ENCODE measurements at regions not wholly inside any gene's neighbourhood (a gene's known extent, or its start where the extent isn't known, plus 50 kb on each side); places are given as distances from the start of the nearest gene placed in this dataset.
"Not testable (repeated sequence)": the region's sequence is repeated elsewhere in the genome, so short reads cannot be mapped to it uniquely, and the experiment has no call there.

DNA sequence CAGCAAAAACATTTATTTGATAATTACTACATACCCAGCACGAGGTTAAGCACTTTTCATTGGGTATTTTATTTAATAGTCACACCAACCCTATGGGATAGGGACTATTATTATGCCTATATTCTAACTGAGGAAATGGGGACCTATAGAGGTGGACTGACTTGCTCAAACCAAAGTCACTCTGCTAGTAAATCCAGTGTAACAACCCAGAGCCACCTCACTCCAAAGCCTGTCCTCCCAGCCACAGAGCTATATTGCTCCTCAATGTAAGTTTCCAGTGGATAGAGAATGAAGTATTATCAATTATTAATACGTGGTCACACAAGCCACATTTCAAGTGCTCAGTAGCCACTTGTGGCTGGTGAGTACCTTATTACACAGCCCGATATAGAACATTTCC is 97.5 kb downstream of the RGS2 start:
- Histone ChIP-seq H3K9ac (ENCODE audit: low read length) (no peak overlapping the region), H3K9me2 (ENCODE audit: insufficient read depth, low read length) (no peaks in the 10 kb centered on the region), H4K20me1 (ENCODE audit: insufficient read depth) (no peaks in the 10 kb centered on the region), H3K4me3 (ENCODE audit: low read length) (no peak overlapping the region), H3F3A (ENCODE audit: insufficient read depth, low read length, poor library complexity, severe bottlenecking) (no peaks in the 10 kb centered on the region), H3K4me2 (ENCODE audit: low read length) (no peak overlapping the region), H3K9me3 (ENCODE audit: low read length) (no peaks in the 10 kb centered on the region), H2AFZ (ENCODE audit: low read depth, low read length) (no peak overlapping the region), H3K79me2 (replicated peaks; ENCODE audit: insufficient read depth, low read length) (no peaks in the 10 kb centered on the region), H3K27ac (ENCODE audit: low read length) (no peak overlapping the region), H3K27me3 (ENCODE audit: insufficient read depth, low read depth, low read length) (no peaks in the 10 kb centered on the region), H3K36me3 (ENCODE audit: insufficient read depth, low read length) (no peaks in the 10 kb centered on the region)
- TF ChIP-seq POLR2AphosphoS5 (IDR thresholded peaks at IDR 0.05) = no peak
- no peak for TF ChIP-seq EZH2 (IDR thresholded peaks at IDR 0.05; ENCODE audit: borderline replicate concordance, insufficient read depth, low read length, poor library complexity, severe bottlenecking)
- TF ChIP-seq, protein P1, sequence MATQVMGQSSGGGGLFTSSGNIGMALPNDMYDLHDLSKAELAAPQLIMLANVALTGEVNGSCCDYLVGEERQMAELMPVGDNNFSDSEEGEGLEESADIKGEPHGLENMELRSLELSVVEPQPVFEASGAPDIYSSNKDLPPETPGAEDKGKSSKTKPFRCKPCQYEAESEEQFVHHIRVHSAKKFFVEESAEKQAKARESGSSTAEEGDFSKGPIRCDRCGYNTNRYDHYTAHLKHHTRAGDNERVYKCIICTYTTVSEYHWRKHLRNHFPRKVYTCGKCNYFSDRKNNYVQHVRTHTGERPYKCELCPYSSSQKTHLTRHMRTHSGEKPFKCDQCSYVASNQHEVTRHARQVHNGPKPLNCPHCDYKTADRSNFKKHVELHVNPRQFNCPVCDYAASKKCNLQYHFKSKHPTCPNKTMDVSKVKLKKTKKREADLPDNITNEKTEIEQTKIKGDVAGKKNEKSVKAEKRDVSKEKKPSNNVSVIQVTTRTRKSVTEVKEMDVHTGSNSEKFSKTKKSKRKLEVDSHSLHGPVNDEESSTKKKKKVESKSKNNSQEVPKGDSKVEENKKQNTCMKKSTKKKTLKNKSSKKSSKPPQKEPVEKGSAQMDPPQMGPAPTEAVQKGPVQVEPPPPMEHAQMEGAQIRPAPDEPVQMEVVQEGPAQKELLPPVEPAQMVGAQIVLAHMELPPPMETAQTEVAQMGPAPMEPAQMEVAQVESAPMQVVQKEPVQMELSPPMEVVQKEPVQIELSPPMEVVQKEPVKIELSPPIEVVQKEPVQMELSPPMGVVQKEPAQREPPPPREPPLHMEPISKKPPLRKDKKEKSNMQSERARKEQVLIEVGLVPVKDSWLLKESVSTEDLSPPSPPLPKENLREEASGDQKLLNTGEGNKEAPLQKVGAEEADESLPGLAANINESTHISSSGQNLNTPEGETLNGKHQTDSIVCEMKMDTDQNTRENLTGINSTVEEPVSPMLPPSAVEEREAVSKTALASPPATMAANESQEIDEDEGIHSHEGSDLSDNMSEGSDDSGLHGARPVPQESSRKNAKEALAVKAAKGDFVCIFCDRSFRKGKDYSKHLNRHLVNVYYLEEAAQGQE (IDR thresholded peaks at IDR 0.05; ENCODE audit: borderline replicate concordance) = no peak
- TF ChIP-seq, protein P2, sequence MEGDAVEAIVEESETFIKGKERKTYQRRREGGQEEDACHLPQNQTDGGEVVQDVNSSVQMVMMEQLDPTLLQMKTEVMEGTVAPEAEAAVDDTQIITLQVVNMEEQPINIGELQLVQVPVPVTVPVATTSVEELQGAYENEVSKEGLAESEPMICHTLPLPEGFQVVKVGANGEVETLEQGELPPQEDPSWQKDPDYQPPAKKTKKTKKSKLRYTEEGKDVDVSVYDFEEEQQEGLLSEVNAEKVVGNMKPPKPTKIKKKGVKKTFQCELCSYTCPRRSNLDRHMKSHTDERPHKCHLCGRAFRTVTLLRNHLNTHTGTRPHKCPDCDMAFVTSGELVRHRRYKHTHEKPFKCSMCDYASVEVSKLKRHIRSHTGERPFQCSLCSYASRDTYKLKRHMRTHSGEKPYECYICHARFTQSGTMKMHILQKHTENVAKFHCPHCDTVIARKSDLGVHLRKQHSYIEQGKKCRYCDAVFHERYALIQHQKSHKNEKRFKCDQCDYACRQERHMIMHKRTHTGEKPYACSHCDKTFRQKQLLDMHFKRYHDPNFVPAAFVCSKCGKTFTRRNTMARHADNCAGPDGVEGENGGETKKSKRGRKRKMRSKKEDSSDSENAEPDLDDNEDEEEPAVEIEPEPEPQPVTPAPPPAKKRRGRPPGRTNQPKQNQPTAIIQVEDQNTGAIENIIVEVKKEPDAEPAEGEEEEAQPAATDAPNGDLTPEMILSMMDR (IDR thresholded peaks at IDR 0.05; ENCODE audit: poor library complexity, severe bottlenecking) = no peak
- TF ChIP-seq TAF1 (IDR thresholded peaks at IDR 0.05; ENCODE audit: low read depth) = no peak
- no peak for TF ChIP-seq SMC3 (conservative IDR thresholded peaks at IDR 0.05; ENCODE audit: poor library complexity)
- no peak for TF ChIP-seq RAD21 (conservative IDR thresholded peaks at IDR 0.05)
- TF ChIP-seq MXI1 (conservative IDR thresholded peaks at IDR 0.05; ENCODE audit: poor library complexity, severe bottlenecking) = no peak
- TF ChIP-seq EP300 (conservative IDR thresholded peaks at IDR 0.05; ENCODE audit: poor library complexity, severe bottlenecking) = no peak

DNA sequence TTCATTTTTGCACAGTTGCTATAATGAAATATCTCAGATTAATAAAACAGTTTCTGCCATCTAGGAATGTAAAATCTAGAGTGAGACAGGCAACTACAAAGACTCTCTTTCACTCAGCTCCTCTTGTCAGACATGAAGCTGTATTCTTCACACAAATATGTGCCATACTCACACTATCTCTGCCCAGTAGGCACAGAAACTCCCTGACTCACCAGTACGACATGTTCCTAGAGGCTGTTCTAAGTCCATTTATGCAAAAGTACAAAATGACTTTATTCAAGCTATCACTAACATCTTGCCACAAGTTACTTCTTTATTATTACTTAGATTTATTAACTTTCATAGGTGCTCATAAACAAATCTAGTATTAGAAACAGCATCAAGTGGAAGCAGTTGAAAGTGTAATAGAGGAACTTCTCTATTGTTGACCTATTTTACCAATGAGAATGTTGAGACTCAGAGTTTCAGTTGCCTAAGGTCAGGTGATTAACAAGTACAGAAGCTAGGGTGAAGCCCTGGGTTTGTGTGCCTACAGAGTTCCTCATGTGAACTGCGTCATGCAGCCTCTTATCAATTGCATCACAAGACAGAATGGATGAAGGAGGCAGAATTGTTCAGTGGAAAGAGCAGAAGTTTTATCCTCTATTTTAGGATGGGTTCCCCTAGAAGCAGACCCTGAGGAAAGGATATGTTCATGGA is 98.9 kb downstream of the RGS2 start:
- Histone ChIP-seq H4K20me1 (ENCODE audit: insufficient read depth) (no peaks in the 10 kb centered on the region), H2AFZ (ENCODE audit: low read depth, low read length) (no peak overlapping the region), H3K27me3 (ENCODE audit: insufficient read depth, low read depth, low read length) (no peaks in the 10 kb centered on the region), H3K79me2 (replicated peaks; ENCODE audit: insufficient read depth, low read length) (no peaks in the 10 kb centered on the region), H3F3A (ENCODE audit: insufficient read depth, low read length, poor library complexity, severe bottlenecking) (no peaks in the 10 kb centered on the region), H3K9me2 (ENCODE audit: insufficient read depth, low read length) (no peaks in the 10 kb centered on the region), H3K9ac (ENCODE audit: low read length) (no peak overlapping the region), H3K4me2 (ENCODE audit: low read length) (no peak overlapping the region), H3K9me3 (ENCODE audit: low read length) (no peaks in the 10 kb centered on the region), H3K4me3 (ENCODE audit: low read length) (no peak overlapping the region), H3K36me3 (ENCODE audit: insufficient read depth, low read length) (no peaks in the 10 kb centered on the region), H3K27ac (ENCODE audit: low read length) (no peak overlapping the region)
- TF ChIP-seq MXI1 (conservative IDR thresholded peaks at IDR 0.05; ENCODE audit: poor library complexity, severe bottlenecking) (no peak), POLR2AphosphoS5 (IDR thresholded peaks at IDR 0.05) (no peak), SMC3 (conservative IDR thresholded peaks at IDR 0.05; ENCODE audit: poor library complexity) (no peak), EP300 (conservative IDR thresholded peaks at IDR 0.05; ENCODE audit: poor library complexity, severe bottlenecking) (no peak), EZH2 (IDR thresholded peaks at IDR 0.05; ENCODE audit: borderline replicate concordance, insufficient read depth, low read length, poor library complexity, severe bottlenecking) (no peak), TAF1 (IDR thresholded peaks at IDR 0.05; ENCODE audit: low read depth) (no peak)
- TF ChIP-seq, protein P1 (IDR thresholded peaks at IDR 0.05; ENCODE audit: borderline replicate concordance) = no peak

DNA sequence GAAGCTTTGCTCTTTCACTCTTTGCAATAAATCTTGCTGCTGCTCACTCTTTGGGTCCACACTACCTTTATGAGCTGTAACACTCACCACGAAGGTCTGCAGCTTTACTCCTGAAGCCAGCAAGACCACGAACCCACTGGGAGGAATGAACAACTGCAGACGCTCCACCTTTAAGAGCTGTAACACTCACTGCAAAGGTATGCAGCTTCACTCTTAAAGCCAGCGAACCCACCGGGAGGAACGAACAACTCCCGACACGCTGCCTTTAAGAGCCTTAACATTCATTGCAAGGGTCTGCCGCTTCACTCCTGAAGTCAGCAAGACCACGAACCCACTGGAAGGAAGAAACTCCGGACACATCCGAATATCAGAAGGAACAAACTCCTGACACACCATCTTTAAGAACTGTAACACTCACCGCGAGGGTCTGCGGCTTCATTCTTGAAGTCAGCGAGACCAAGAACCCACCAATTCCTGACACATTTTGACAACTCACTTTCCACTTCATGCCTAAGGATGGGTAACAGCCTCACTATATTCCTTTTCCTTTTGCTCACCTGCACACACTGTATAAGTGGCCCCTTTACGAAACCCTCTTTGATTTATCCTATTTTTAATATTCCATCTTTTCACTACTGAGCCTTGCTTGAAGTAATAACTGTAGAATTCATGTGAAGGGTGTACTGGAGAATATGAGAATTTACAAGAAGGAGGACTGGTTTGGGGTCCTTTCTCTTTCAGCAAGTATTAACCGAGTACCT is 103.2 kb downstream of the RGS2 start:
- not testable (repeated sequence) for H3K36me3 ChIP-seq (ENCODE audit: insufficient read depth, low read length); H3K9me3 ChIP-seq (ENCODE audit: low read length); H3K9ac ChIP-seq (ENCODE audit: low read length); H3K4me2 ChIP-seq (ENCODE audit: low read length); H2AFZ ChIP-seq (ENCODE audit: low read depth, low read length); H4K20me1 ChIP-seq (ENCODE audit: insufficient read depth); H3K27ac ChIP-seq (ENCODE audit: low read length); H3F3A ChIP-seq (ENCODE audit: insufficient read depth, low read length, poor library complexity, severe bottlenecking); H3K79me2 ChIP-seq (replicated peaks; ENCODE audit: insufficient read depth, low read length); H3K27me3 ChIP-seq (ENCODE audit: insufficient read depth, low read depth, low read length); H3K4me3 ChIP-seq (ENCODE audit: low read length); H3K9me2 ChIP-seq (ENCODE audit: insufficient read depth, low read length)
